ENCODE measurements at regions not wholly inside any gene's neighbourhood (a gene's known extent, or its start where the extent isn't known, plus 50 kb on each side); places are given as distances from the start of the nearest gene placed in this dataset.

DNA sequence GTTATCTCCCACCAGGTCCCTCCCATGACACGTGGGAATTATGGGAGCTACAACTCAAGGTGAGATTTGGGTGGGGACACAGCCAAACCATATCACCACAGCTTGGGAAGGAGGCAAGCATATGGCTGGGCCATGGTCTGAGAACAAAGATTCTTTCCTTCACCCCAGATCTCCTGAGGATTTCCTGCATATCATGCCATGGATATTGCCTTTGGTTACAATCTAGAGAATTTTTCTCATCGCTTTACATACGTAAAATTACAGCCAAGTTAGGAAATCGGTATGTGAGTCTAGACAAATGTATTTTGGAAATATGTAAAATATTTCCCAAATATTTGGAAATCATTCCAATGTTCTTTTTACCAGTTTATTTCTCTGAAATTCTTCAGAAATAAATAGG is 398.3 kb downstream of the RFC3 start:
- TF ChIP-seq CTCF (IDR thresholded peaks at IDR 0.05) (no peak), POLR2A (IDR thresholded peaks at IDR 0.05) (no peak)

Measured in testis (tissue), 2 donors.